IPS-18a (cell line): ENCODE measurements at regions not wholly inside any gene's neighbourhood (a gene's known extent, or its start where the extent isn't known, plus 50 kb on each side); places are given as distances from the start of the nearest gene placed in this dataset.

ENCODE experiments used
- H3K27ac ChIP-seq: one replicate; pipeline ENCODE4 v1.5.1; 2013; ENCODE audit warnings: low read length
- H3K27me3 ChIP-seq: one replicate; pipeline ENCODE4 v1.6.1; 2013; ENCODE audit warnings: mild to moderate bottlenecking, low read length; ENCODE audit not compliant: control insufficient read depth, insufficient read depth
- H3K36me3 ChIP-seq: one replicate; pipeline ENCODE4 v1.6.1; 2013; ENCODE audit warnings: low read depth, low read length; ENCODE audit not compliant: control insufficient read depth
- H3K4me1 ChIP-seq: one replicate; pipeline ENCODE4 v1.6.1; 2013; ENCODE audit warnings: low read depth, low read length; ENCODE audit not compliant: control insufficient read depth
- H3K4me3 ChIP-seq: one replicate; pipeline ENCODE4 v1.5.1; 2013; ENCODE audit warnings: low read length
- H3K9ac ChIP-seq: one replicate; pipeline ENCODE4 v1.6.1; 2013; ENCODE audit warnings: mild to moderate bottlenecking, low read length, moderate library complexity
- H3K9me3 ChIP-seq: one replicate; pipeline ENCODE4 v1.6.1; 2013; ENCODE audit warnings: low read depth, low read length; ENCODE audit not compliant: control insufficient read depth

GRCh38 chr10:120355425-120355824 lies 101.6 kb upstream of the PLPP4 start:
- no peaks in the 10 kb centered on the region for H3K36me3 ChIP-seq
- H3K9ac ChIP-seq = no peak overlapping the region
- H3K27me3 ChIP-seq = no peaks in the 10 kb centered on the region
- no peak overlapping the region for H3K27ac ChIP-seq
- no peaks in the 10 kb centered on the region for H3K4me1 ChIP-seq
- H3K9me3 ChIP-seq = no peaks in the 10 kb centered on the region
- no peak overlapping the region for H3K4me3 ChIP-seq

GRCh38 chr10:120360571-120360970 lies 96.5 kb upstream of the PLPP4 start:
- no peaks in the 10 kb centered on the region for H3K27me3 ChIP-seq
- no peak overlapping the region for H3K4me3 ChIP-seq
- H3K27ac ChIP-seq = no peak overlapping the region
- no peaks in the 10 kb centered on the region for H3K36me3 ChIP-seq
- no peak overlapping the region for H3K9ac ChIP-seq
- no peaks in the 10 kb centered on the region for H3K9me3 ChIP-seq
- H3K4me1 ChIP-seq = no peaks in the 10 kb centered on the region

- H3K4me1 ChIP-seq = no peaks in the 10 kb centered on the region
- H3K4me3 ChIP-seq = no peak overlapping the region
- no peaks in the 10 kb centered on the region for H3K9me3 ChIP-seq
- no peaks in the 10 kb centered on the region for H3K36me3 ChIP-seq
- H3K27me3 ChIP-seq = no peaks in the 10 kb centered on the region
- H3K27ac ChIP-seq = no peak overlapping the region
- H3K9ac ChIP-seq = no peak overlapping the region
Observed at GRCh38 chr10:120365872-120366271, 91.2 kb upstream of the PLPP4 start.

- H3K36me3 ChIP-seq = no peaks in the 10 kb centered on the region
- no peaks in the 10 kb centered on the region for H3K9me3 ChIP-seq
- H3K27ac ChIP-seq = no peak overlapping the region
- H3K9ac ChIP-seq = no peak overlapping the region
- H3K27me3 ChIP-seq = no peaks in the 10 kb centered on the region
- no peak overlapping the region for H3K4me3 ChIP-seq
- H3K4me1 ChIP-seq = no peaks in the 10 kb centered on the region
Observed at GRCh38 chr10:120367341-120367740, 89.7 kb upstream of the PLPP4 start.

GRCh38 chr10:120368338-120368737 lies 88.7 kb upstream of the PLPP4 start:
- Histone ChIP-seq H3K4me3 (no peak overlapping the region), H3K36me3 (no peaks in the 10 kb centered on the region), H3K9ac (no peak overlapping the region), H3K27me3 (no peaks in the 10 kb centered on the region), H3K9me3 (no peaks in the 10 kb centered on the region), H3K4me1 (no peaks in the 10 kb centered on the region), H3K27ac (no peak overlapping the region)

- Histone ChIP-seq H3K9ac (no peak overlapping the region), H3K4me3 (no peak overlapping the region)
Observed at GRCh38 chr10:120368927-120369326, 88.1 kb upstream of the PLPP4 start.

GRCh38 chr10:120369856-120370276 lies 87.2 kb upstream of the PLPP4 start:
- no peaks in the 10 kb centered on the region for H3K27me3 ChIP-seq
- no peak overlapping the region for H3K9ac ChIP-seq
- no peaks in the 10 kb centered on the region for H3K4me1 ChIP-seq
- H3K4me3 ChIP-seq = no peak overlapping the region
- no peaks in the 10 kb centered on the region for H3K9me3 ChIP-seq
- no peaks in the 10 kb centered on the region for H3K36me3 ChIP-seq
- no peak overlapping the region for H3K27ac ChIP-seq

More at GRCh38 chr10:120368927-120369326, 88.1 kb upstream of the PLPP4 start:
- Histone ChIP-seq H3K27me3 (no peaks in the 10 kb centered on the region), H3K27ac (no peak overlapping the region), H3K36me3 (no peaks in the 10 kb centered on the region), H3K9me3 (no peaks in the 10 kb centered on the region), H3K4me1 (no peaks in the 10 kb centered on the region)

GRCh38 chr10:120371856-120372255 lies 85.2 kb upstream of the PLPP4 start:
- Histone ChIP-seq H3K9me3 (no peaks in the 10 kb centered on the region), H3K9ac (no peak overlapping the region)

GRCh38 chr10:120372917-120373316 lies 84.1 kb upstream of the PLPP4 start:
- no peak overlapping the region for H3K4me3 ChIP-seq
- H3K36me3 ChIP-seq = no peaks in the 10 kb centered on the region
- no peaks in the 10 kb centered on the region for H3K9me3 ChIP-seq
- H3K4me1 ChIP-seq = no peaks in the 10 kb centered on the region
- no peak overlapping the region for H3K9ac ChIP-seq
- H3K27me3 ChIP-seq = no peaks in the 10 kb centered on the region
- no peak overlapping the region for H3K27ac ChIP-seq

More at GRCh38 chr10:120371856-120372255, 85.2 kb upstream of the PLPP4 start:
- H3K4me1 ChIP-seq = no peaks in the 10 kb centered on the region
- H3K27ac ChIP-seq = no peak overlapping the region
- H3K27me3 ChIP-seq = no peaks in the 10 kb centered on the region
- no peaks in the 10 kb centered on the region for H3K36me3 ChIP-seq
- no peak overlapping the region for H3K4me3 ChIP-seq

- Histone ChIP-seq H3K36me3 (no peaks in the 10 kb centered on the region), H3K27me3 (no peaks in the 10 kb centered on the region), H3K9ac (no peak overlapping the region), H3K4me3 (no peak overlapping the region), H3K9me3 (no peaks in the 10 kb centered on the region), H3K27ac (no peak overlapping the region), H3K4me1 (no peaks in the 10 kb centered on the region)
Observed at GRCh38 chr10:120375666-120376065, 81.4 kb upstream of the PLPP4 start.

- no peaks in the 10 kb centered on the region for H3K27me3 ChIP-seq
- no peaks in the 10 kb centered on the region for H3K4me1 ChIP-seq
- H3K27ac ChIP-seq = no peak overlapping the region
- no peak overlapping the region for H3K9ac ChIP-seq
- no peaks in the 10 kb centered on the region for H3K9me3 ChIP-seq
- no peaks in the 10 kb centered on the region for H3K36me3 ChIP-seq
- H3K4me3 ChIP-seq = no peak overlapping the region
Observed at GRCh38 chr10:120381931-120382330, 75.1 kb upstream of the PLPP4 start.

GRCh38 chr10:120382360-120382759 lies 74.7 kb upstream of the PLPP4 start:
- H3K4me1 ChIP-seq = no peaks in the 10 kb centered on the region
- H3K27me3 ChIP-seq = no peaks in the 10 kb centered on the region
- no peak overlapping the region for H3K27ac ChIP-seq
- no peaks in the 10 kb centered on the region for H3K9me3 ChIP-seq
- H3K9ac ChIP-seq = no peak overlapping the region
- no peaks in the 10 kb centered on the region for H3K36me3 ChIP-seq
- H3K4me3 ChIP-seq = no peak overlapping the region
